ENCODE measurements at regions not wholly inside any gene's neighbourhood (a gene's known extent, or its start where the extent isn't known, plus 50 kb on each side); places are given as distances from the start of the nearest gene placed in this dataset.

- POLR2A ChIA-PET = no interaction called here
- H3K9ac ChIP-seq (ENCODE audit: low read length) = no peak overlapping the region
- Mint-ChIP-seq H3K27me3 (peaks cover 24% of the 10 kb centered on the region), H3K4me1 (no peaks in the 10 kb centered on the region), H3K27ac (no peak overlapping the region), H3K4me3 (no peak overlapping the region), H3K9me3 (ENCODE audit: insufficient read depth) (no peaks in the 10 kb centered on the region)
- no peak overlapping the region for H2AFZ ChIP-seq (ENCODE audit: insufficient read depth, low read depth, low read length, poor library complexity, severe bottlenecking)
- H3K4me2 ChIP-seq (replicated peaks; ENCODE audit: low read depth, low read length, poor library complexity, severe bottlenecking) = no peak overlapping the region
- ATAC-seq (ENCODE audit: low read depth) (no peak), DNase-seq (no peak)
- no peaks in the 10 kb centered on the region for H4K20me1 ChIP-seq (ENCODE audit: control insufficient read depth, insufficient read depth, low read length, poor library complexity, severe bottlenecking)
- TF ChIP-seq CTCF (IDR thresholded peaks at IDR 0.05) (no peak), EZH2 (IDR thresholded peaks at IDR 0.05; ENCODE audit: borderline replicate concordance, insufficient read depth, low read depth, low read length, poor library complexity, severe bottlenecking) (no peak)
- WGBS (ENCODE audit: insufficient coverage) = 69% methylated on average over 8 of the region's 8 CpGs
- no peaks in the 10 kb centered on the region for H3K36me3 ChIP-seq (replicated peaks in 1 of 2; ENCODE audit: control extremely low read depth in 1 of 2, control insufficient read depth in 1 of 2, extremely low read depth in 1 of 2, insufficient read depth in 2 of 2, low read length in 1 of 2)
- no peaks in the 10 kb centered on the region for H3K9me3 ChIP-seq (ENCODE audit: control extremely low read depth in 1 of 3, control insufficient read depth in 2 of 3, insufficient read depth in 1 of 3, low read length in 2 of 3)
- no peak overlapping the region for H3K27ac ChIP-seq (ENCODE audit: low read length in 2 of 2)
- CTCF ChIA-PET = interaction anchor here (0.7 kb wide), 1 partner anchor 1756 kb away, joined by 3 read pairs; no protein-coding TSS in a partner anchor
- H3K4me1 ChIP-seq (ENCODE audit: control insufficient read depth in 2 of 2, insufficient read depth in 2 of 2, low read length in 2 of 2) = no peaks in the 10 kb centered on the region
- H3K27me3 ChIP-seq (replicated peaks in 1 of 4; ENCODE audit: control extremely low read depth in 1 of 4, control insufficient read depth in 3 of 4, insufficient read depth in 4 of 4, low read length in 3 of 4) = peaks cover 0 to 4% (median 1%) of the 10 kb centered on the region in 4 experiments
- H3K79me2 ChIP-seq (ENCODE audit: control insufficient read depth, insufficient read depth, low read length) = no peaks in the 10 kb centered on the region
- intact Hi-C loops (cut with micrococcal nuclease) = no loop called here
- H3K4me3 ChIP-seq (ENCODE audit: control extremely low read depth in 1 of 5, extremely low read depth in 1 of 5, insufficient read depth in 1 of 5, low read depth in 2 of 5, low read length in 4 of 5) = no peak overlapping the region
These were observed 101.8 kb downstream of the PHETA1 start for GRCh38 chr12:111267144-111267543.

GRCh38 chr12:111261911-111262676 is 106.8 kb downstream of the PHETA1 start:
- Histone ChIP-seq H3K4me3 (ENCODE audit: control extremely low read depth in 1 of 5, extremely low read depth in 1 of 5, insufficient read depth in 1 of 5, low read depth in 2 of 5, low read length in 4 of 5) (no peak overlapping the region), H3K9me3 (ENCODE audit: control extremely low read depth in 1 of 3, control insufficient read depth in 2 of 3, insufficient read depth in 1 of 3, low read length in 2 of 3) (peaks cover 0 to 3% (median 0%) of the 10 kb centered on the region in 3 donors), H4K20me1 (ENCODE audit: control insufficient read depth, insufficient read depth, low read length, poor library complexity, severe bottlenecking) (no peaks in the 10 kb centered on the region), H3K27me3 (replicated peaks in 1 of 4; ENCODE audit: control extremely low read depth in 1 of 4, control insufficient read depth in 3 of 4, insufficient read depth in 4 of 4, low read length in 3 of 4) (peaks cover 0 to 4% (median 0%) of the 10 kb centered on the region in 4 experiments), H3K27ac (ENCODE audit: low read length in 2 of 2) (no peak overlapping the region), H2AFZ (ENCODE audit: insufficient read depth, low read depth, low read length, poor library complexity, severe bottlenecking) (no peak overlapping the region), H3K4me1 (ENCODE audit: control insufficient read depth in 2 of 2, insufficient read depth in 2 of 2, low read length in 2 of 2) (no peaks in the 10 kb centered on the region), H3K79me2 (ENCODE audit: control insufficient read depth, insufficient read depth, low read length) (no peaks in the 10 kb centered on the region), H3K4me2 (replicated peaks; ENCODE audit: low read depth, low read length, poor library complexity, severe bottlenecking) (no peak overlapping the region), H3K36me3 (replicated peaks in 1 of 2; ENCODE audit: control extremely low read depth in 1 of 2, control insufficient read depth in 1 of 2, extremely low read depth in 1 of 2, insufficient read depth in 2 of 2, low read length in 1 of 2) (no peaks in the 10 kb centered on the region), H3K9ac (ENCODE audit: low read length) (no peak overlapping the region)
- CTCF ChIA-PET = interaction anchor here (0.8 to 1.5 kb wide), 2 partner anchors 9 to 37 kb away, joined by 3 to 5 read pairs; no protein-coding TSS in a partner anchor
- Mint-ChIP-seq H3K4me1 (no peaks in the 10 kb centered on the region), H3K27me3 (peaks cover 13% of the 10 kb centered on the region), H3K9me3 (ENCODE audit: insufficient read depth) (no peaks in the 10 kb centered on the region), H3K4me3 (no peak overlapping the region), H3K27ac (no peak overlapping the region)
- TF ChIP-seq CTCF (IDR thresholded peaks at IDR 0.05) = no peak
- DNase-seq = no peak
- ATAC-seq (ENCODE audit: low read depth) = no peak
- POLR2A ChIA-PET = no interaction called here
- intact Hi-C loops (cut with micrococcal nuclease) = no loop called here
- 59% methylated on average over 4 of the region's 6 CpGs for WGBS (ENCODE audit: insufficient coverage)
